Immature natural killer cell (primary cell): ENCODE measurements at regions not wholly inside any gene's neighbourhood (a gene's known extent, or its start where the extent isn't known, plus 50 kb on each side); places are given as distances from the start of the nearest gene placed in this dataset.
"Not testable (repeated sequence)": the region's sequence is repeated elsewhere in the genome, so short reads cannot be mapped to it uniquely, and the experiment has no call there.

Experiments used
- DNase-seq, 3 donors: peaks; one replicate each; pipeline ENCODE4 v3.0.0; 2022; ENCODE audit warnings: mixed read lengths in 1 of 3
- H3K27ac Mint-ChIP-seq, 6 donors: one replicate each; pipeline ENCODE4 v1.8.0; 2020; ENCODE audit warnings: mixed read lengths in 6 of 6, mild to moderate bottlenecking in 5 of 6, inconsistent platforms in 4 of 6, moderate library complexity in 3 of 6
- H3K27me3 Mint-ChIP-seq, 3 donors: one replicate each; pipeline ENCODE4 v1.8.0; 2020 to 2021; ENCODE audit warnings: low read depth in 3 of 3, mild to moderate bottlenecking in 3 of 3, mixed read lengths in 3 of 3, moderate library complexity in 3 of 3, inconsistent platforms in 1 of 3
- H3K36me3 Mint-ChIP-seq, 3 donors: one replicate each; pipeline ENCODE4 v1.8.0; 2020; ENCODE audit warnings: mixed read lengths in 3 of 3, inconsistent platforms in 2 of 3, mild to moderate bottlenecking in 2 of 3
- H3K4me1 Mint-ChIP-seq, 2 donors: one replicate each; pipeline ENCODE4 v1.8.0; 2020; ENCODE audit warnings: inconsistent platforms in 2 of 2, mild to moderate bottlenecking in 2 of 2, mixed read lengths in 2 of 2, moderate library complexity in 1 of 2
- H3K4me3 Mint-ChIP-seq, 5 donors: one replicate each; pipeline ENCODE4 v1.8.0; 2020; ENCODE audit warnings: mild to moderate bottlenecking in 5 of 5, mixed read lengths in 5 of 5, inconsistent platforms in 3 of 5, moderate library complexity in 3 of 5
- H3K9me3 Mint-ChIP-seq, 6 donors: one replicate each; pipeline ENCODE4 v1.8.0; 2020; ENCODE audit warnings: mild to moderate bottlenecking in 6 of 6, mixed read lengths in 6 of 6, inconsistent platforms in 4 of 6, moderate library complexity in 3 of 6

GRCh38 chr5:88063813-88064212 is 204.8 kb downstream of the TMEM161B start:
- peaks cover 0 to 9% (median 6%) of the 10 kb centered on the region in 3 donors for H3K27me3 Mint-ChIP-seq
- H3K4me3 Mint-ChIP-seq, result no peak overlapping the region
- H3K9me3 Mint-ChIP-seq, result peaks cover 4 to 13% (median 12%) of the 10 kb centered on the region in 6 donors
- no peak overlapping the region for H3K27ac Mint-ChIP-seq
- no peaks in the 10 kb centered on the region for H3K36me3 Mint-ChIP-seq
- DNase-seq, result no peak
- no peaks in the 10 kb centered on the region for H3K4me1 Mint-ChIP-seq

GRCh38 chr5:88060194-88060593 is 208.5 kb downstream of the TMEM161B start:
- no peak overlapping the region for H3K4me3 Mint-ChIP-seq
- no peaks in the 10 kb centered on the region for H3K4me1 Mint-ChIP-seq
- peaks cover 4 to 13% (median 11%) of the 10 kb centered on the region in 6 donors for H3K9me3 Mint-ChIP-seq
- no peak for DNase-seq
- H3K27ac Mint-ChIP-seq, result no peak overlapping the region
- H3K27me3 Mint-ChIP-seq, result peaks cover 0 to 9% (median 3%) of the 10 kb centered on the region in 3 donors
- no peaks in the 10 kb centered on the region for H3K36me3 Mint-ChIP-seq

- Mint-ChIP-seq H3K4me1 (no peaks in the 10 kb centered on the region), H3K36me3 (no peaks in the 10 kb centered on the region)
Measured at GRCh38 chr5:88058625-88059024, 210.0 kb downstream of the TMEM161B start.

GRCh38 chr5:88052468-88052867 is 216.2 kb downstream of the TMEM161B start:
- H3K27ac Mint-ChIP-seq, H3K27me3 Mint-ChIP-seq, DNase-seq, H3K4me1 Mint-ChIP-seq, H3K9me3 Mint-ChIP-seq, H3K4me3 Mint-ChIP-seq, H3K36me3 Mint-ChIP-seq: not testable (repeated sequence)

More at GRCh38 chr5:88058625-88059024, 210.0 kb downstream of the TMEM161B start:
- no peak overlapping the region for H3K27ac Mint-ChIP-seq
- H3K27me3 Mint-ChIP-seq, result peaks cover 0 to 9% (median 2%) of the 10 kb centered on the region in 3 donors
- H3K4me3 Mint-ChIP-seq, result no peak overlapping the region
- no peak for DNase-seq
- peaks cover 0 to 13% (median 11%) of the 10 kb centered on the region in 6 donors for H3K9me3 Mint-ChIP-seq

- H3K4me1 Mint-ChIP-seq, result no peaks in the 10 kb centered on the region
- no peak for DNase-seq
- no peak overlapping the region for H3K4me3 Mint-ChIP-seq
- no peak overlapping the region for H3K27ac Mint-ChIP-seq
- H3K27me3 Mint-ChIP-seq, result peaks cover 0 to 3% (median 0%) of the 10 kb centered on the region in 3 donors
- peaks cover 0 to 4% (median 0%) of the 10 kb centered on the region in 3 donors for H3K36me3 Mint-ChIP-seq
- H3K9me3 Mint-ChIP-seq, result peaks cover 0 to 8% (median 2%) of the 10 kb centered on the region in 6 donors
Measured at GRCh38 chr5:88051148-88051547, 217.5 kb downstream of the TMEM161B start.

- H3K9me3 Mint-ChIP-seq, result peaks cover 0 to 8% (median 2%) of the 10 kb centered on the region in 6 donors
- DNase-seq, result no peak
- no peaks in the 10 kb centered on the region for H3K4me1 Mint-ChIP-seq
- no peak overlapping the region for H3K4me3 Mint-ChIP-seq
- H3K36me3 Mint-ChIP-seq, result peaks cover 0 to 4% (median 0%) of the 10 kb centered on the region in 3 donors
- peaks cover 0 to 3% (median 0%) of the 10 kb centered on the region in 3 donors for H3K27me3 Mint-ChIP-seq
- H3K27ac Mint-ChIP-seq, result no peak overlapping the region
Measured at GRCh38 chr5:88049737-88050136, 218.9 kb downstream of the TMEM161B start.

- H3K27ac Mint-ChIP-seq, result no peak overlapping the region
- H3K4me3 Mint-ChIP-seq, result no peak overlapping the region
- H3K4me1 Mint-ChIP-seq, result no peaks in the 10 kb centered on the region
- H3K9me3 Mint-ChIP-seq, result peaks cover 0 to 8% (median 2%) of the 10 kb centered on the region in 6 donors
- peaks cover 0 to 4% (median 0%) of the 10 kb centered on the region in 3 donors for H3K36me3 Mint-ChIP-seq
- no peak for DNase-seq
- peaks cover 0 to 3% (median 0%) of the 10 kb centered on the region in 3 donors for H3K27me3 Mint-ChIP-seq
Measured at GRCh38 chr5:88049156-88049555, 219.5 kb downstream of the TMEM161B start.

- no peak for DNase-seq
- no peaks in the 10 kb centered on the region for H3K36me3 Mint-ChIP-seq
- no peaks in the 10 kb centered on the region for H3K4me1 Mint-ChIP-seq
- H3K4me3 Mint-ChIP-seq, result no peak overlapping the region
- H3K27me3 Mint-ChIP-seq, result peaks cover 0 to 2% (median 2%) of the 10 kb centered on the region in 3 donors
- peaks cover 0 to 2% (median 0%) of the 10 kb centered on the region in 6 donors for H3K9me3 Mint-ChIP-seq
- H3K27ac Mint-ChIP-seq, result no peak overlapping the region
Measured at GRCh38 chr5:88045931-88046461, 222.6 kb downstream of the TMEM161B start.

- no peak for DNase-seq
- no peak overlapping the region for H3K27ac Mint-ChIP-seq
- no peaks in the 10 kb centered on the region for H3K36me3 Mint-ChIP-seq
- peaks cover 0 to 2% (median 0%) of the 10 kb centered on the region in 6 donors for H3K9me3 Mint-ChIP-seq
- H3K4me3 Mint-ChIP-seq, result no peak overlapping the region
- H3K4me1 Mint-ChIP-seq, result no peaks in the 10 kb centered on the region
- peaks cover 0 to 2% (median 2%) of the 10 kb centered on the region in 3 donors for H3K27me3 Mint-ChIP-seq
Measured at GRCh38 chr5:88045165-88045564, 223.5 kb downstream of the TMEM161B start.

- Mint-ChIP-seq H3K36me3 (no peaks in the 10 kb centered on the region), H3K4me1 (no peaks in the 10 kb centered on the region), H3K27me3 (peaks cover 0 to 2% (median 2%) of the 10 kb centered on the region in 3 donors), H3K9me3 (peaks cover 0 to 9% (median 0%) of the 10 kb centered on the region in 6 donors), H3K4me3 (no peak overlapping the region), H3K27ac (no peak overlapping the region)
- no peak for DNase-seq
Measured at GRCh38 chr5:88034520-88034919, 234.1 kb downstream of the TMEM161B start.

- Mint-ChIP-seq H3K27ac (no peak overlapping the region), H3K4me3 (no peak overlapping the region), H3K27me3 (peaks cover 0 to 2% (median 0%) of the 10 kb centered on the region in 3 donors), H3K4me1 (no peaks in the 10 kb centered on the region), H3K36me3 (no peaks in the 10 kb centered on the region), H3K9me3 (peaks cover 0 to 9% (median 0%) of the 10 kb centered on the region in 6 donors)
- no peak for DNase-seq
Measured at GRCh38 chr5:88033191-88033590, 235.5 kb downstream of the TMEM161B start.

- Mint-ChIP-seq H3K36me3 (no peaks in the 10 kb centered on the region), H3K4me1 (no peaks in the 10 kb centered on the region), H3K9me3 (no peaks in the 10 kb centered on the region), H3K27ac (no peak overlapping the region), H3K27me3 (peaks cover 0 to 4% (median 0%) of the 10 kb centered on the region in 3 donors), H3K4me3 (no peak overlapping the region)
- no peak for DNase-seq
Measured at GRCh38 chr5:88029011-88029410, 239.6 kb downstream of the TMEM161B start.

GRCh38 chr5:88021141-88021540 is 247.5 kb downstream of the TMEM161B start:
- DNase-seq, result no peak
- Mint-ChIP-seq H3K36me3 (no peaks in the 10 kb centered on the region), H3K4me3 (no peak overlapping the region), H3K4me1 (no peaks in the 10 kb centered on the region), H3K27me3 (peaks cover 3 to 6% (median 4%) of the 10 kb centered on the region in 3 donors), H3K27ac (no peak overlapping the region), H3K9me3 (no peaks in the 10 kb centered on the region)

GRCh38 chr5:88014984-88015383 is 253.7 kb downstream of the TMEM161B start:
- not testable (repeated sequence) for DNase-seq, H3K4me1 Mint-ChIP-seq, H3K9me3 Mint-ChIP-seq, H3K36me3 Mint-ChIP-seq, H3K27ac Mint-ChIP-seq, H3K4me3 Mint-ChIP-seq, H3K27me3 Mint-ChIP-seq

GRCh38 chr5:88000877-88001276 is 267.8 kb downstream of the TMEM161B start:
- H3K4me1 Mint-ChIP-seq, result no peaks in the 10 kb centered on the region
- H3K9me3 Mint-ChIP-seq, result peaks cover 0 to 13% (median under 1%) of the 10 kb centered on the region in 6 donors
- H3K27me3 Mint-ChIP-seq, result no peaks in the 10 kb centered on the region
- DNase-seq, result no peak
- no peaks in the 10 kb centered on the region for H3K36me3 Mint-ChIP-seq
- no peak overlapping the region for H3K4me3 Mint-ChIP-seq
- H3K27ac Mint-ChIP-seq, result no peak overlapping the region
